GM12891 (cell line): ENCODE measurements at regions not wholly inside any gene's neighbourhood (a gene's known extent, or its start where the extent isn't known, plus 50 kb on each side); places are given as distances from the start of the nearest gene placed in this dataset.
A peak's percentile ranks its signal among the peaks of the same experiment; 100 is the strongest.

Experiments used
- DNase-seq: peaks from one replicate; pipeline ENCODE4 v3.0.0; 2011; ENCODE audit warnings: low spot score; ENCODE audit not compliant: insufficient read length
- FAIRE-seq: peaks from 2 replicates; lab custom pipeline; 2011; peaks lifted over from hg19 to GRCh38; lab: Jason Lieb, UNC
- PAX5 ChIP-seq: IDR thresholded peaks from 2 replicates; pipeline ENCODE4 v1.6.1; 2011; ENCODE audit warnings: low read length, moderate library complexity, mild to moderate bottlenecking; ENCODE audit not compliant: insufficient read depth, severe bottlenecking
- POLR2A ChIP-seq: IDR thresholded peaks from 2 replicates; pipeline ENCODE4 v1.6.1; 2011; ENCODE audit warnings: low read depth, low read length, control low read depth
- POLR2AphosphoS5 ChIP-seq: IDR thresholded peaks from 2 replicates; pipeline ENCODE4 v1.6.1; 2011; ENCODE audit warnings: low read depth, low read length, control low read depth
- POU2F2 ChIP-seq: IDR thresholded peaks from 2 replicates; pipeline ENCODE4 v1.6.1; 2011; ENCODE audit warnings: low read depth, mild to moderate bottlenecking, control low read depth, low read length, moderate library complexity
- SPI1 ChIP-seq: IDR thresholded peaks from 2 replicates; pipeline ENCODE4 v1.6.1; 2011; ENCODE audit warnings: low read depth, low read length, control low read depth
- TAF1 ChIP-seq: IDR thresholded peaks from 2 replicates; pipeline ENCODE4 v1.6.1; 2011; ENCODE audit warnings: low read depth, low read length, control low read depth

GRCh38 chr22:22815397-22816170, 72.0 kb upstream of the IGLL5 start:
- no peak for TF ChIP-seq POLR2A
- no peak for TF ChIP-seq TAF1
- TF ChIP-seq PAX5: no peak
- TF ChIP-seq SPI1: no peak
- no peak for TF ChIP-seq POU2F2
- TF ChIP-seq POLR2AphosphoS5: no peak
- FAIRE-seq (peak; percentile 28), DNase-seq (no peak)

DNA sequence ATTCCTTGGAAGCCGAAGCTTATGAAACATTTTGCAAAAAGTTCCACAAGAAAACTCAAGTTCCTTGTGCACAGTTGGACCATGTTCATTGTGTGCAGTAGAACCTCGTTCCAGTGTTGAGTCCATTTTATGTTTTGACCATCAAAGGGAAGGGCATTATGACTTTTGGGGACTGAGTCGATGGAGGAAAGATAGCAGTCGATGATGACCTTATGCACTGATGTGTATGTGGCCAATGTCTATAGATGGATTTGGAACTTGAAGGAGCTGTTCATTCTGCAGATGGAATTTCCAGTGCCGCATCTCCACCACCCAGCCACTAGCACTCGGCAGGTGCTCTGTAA, 71.5 kb upstream of the IGLL5 start:
- no peak for TF ChIP-seq POLR2A
- no peak for TF ChIP-seq POLR2AphosphoS5
- no peak for TF ChIP-seq POU2F2
- TF ChIP-seq SPI1: no peak
- TF ChIP-seq TAF1: no peak
- TF ChIP-seq PAX5: no peak
- peak; percentile 35 for FAIRE-seq
- no peak for DNase-seq

GRCh38 chr22:22816766-22817410, 70.7 kb upstream of the IGLL5 start:
- no peak for DNase-seq
- TF ChIP-seq POLR2AphosphoS5: no peak
- TF ChIP-seq PAX5: no peak
- TF ChIP-seq POLR2A: no peak
- TF ChIP-seq POU2F2: no peak
- TF ChIP-seq TAF1: no peak
- TF ChIP-seq SPI1: no peak

DNA sequence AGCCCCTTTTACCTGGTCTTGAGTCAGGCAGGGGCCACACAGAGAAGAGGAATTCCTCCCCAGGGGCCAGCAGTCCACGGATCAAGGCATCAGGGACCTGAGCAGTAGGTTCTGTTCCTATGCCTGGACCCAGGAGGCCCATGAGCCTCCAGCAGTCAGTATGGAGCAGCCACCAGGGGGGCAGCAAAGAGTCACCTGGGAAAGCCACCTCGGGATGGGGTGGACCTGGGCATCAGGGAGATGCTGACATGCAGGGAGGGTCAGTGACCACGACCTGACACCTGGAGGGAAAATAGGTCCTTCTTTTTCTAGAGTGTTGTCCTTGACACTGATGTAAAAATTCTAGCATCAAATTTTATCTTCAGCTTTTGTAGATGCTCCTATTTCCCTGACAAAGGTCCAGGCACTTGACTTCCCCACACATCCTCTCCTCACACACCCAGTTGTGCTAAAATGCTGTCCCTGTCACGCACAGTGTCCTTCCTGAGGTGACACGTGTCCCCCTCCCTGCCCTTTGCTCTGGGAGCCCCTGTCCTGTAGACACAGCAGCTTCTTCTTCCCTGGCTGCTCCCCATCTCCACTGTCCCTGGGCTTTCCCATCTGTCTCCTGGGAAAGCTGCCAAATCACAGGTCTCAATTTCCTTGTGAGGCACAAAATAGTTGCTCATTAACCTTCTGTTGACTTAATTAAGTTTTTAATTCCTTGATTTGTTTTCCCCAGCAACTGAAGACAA, 70.0 kb upstream of the IGLL5 start:
- FAIRE-seq (no peak), DNase-seq (no peak)
- TF ChIP-seq POU2F2: no peak
- no peak for TF ChIP-seq POLR2A
- no peak for TF ChIP-seq SPI1
- TF ChIP-seq POLR2AphosphoS5: no peak
- TF ChIP-seq TAF1: no peak
- no peak for TF ChIP-seq PAX5

More at GRCh38 chr22:22816766-22817410, 70.7 kb upstream of the IGLL5 start:
- FAIRE-seq: peak; percentile 57

- no peak for TF ChIP-seq POU2F2
- FAIRE-seq (peak; percentile 50), DNase-seq (no peak)
These were observed 69.4 kb upstream of the IGLL5 start for GRCh38 chr22:22818202-22818538.

DNA sequence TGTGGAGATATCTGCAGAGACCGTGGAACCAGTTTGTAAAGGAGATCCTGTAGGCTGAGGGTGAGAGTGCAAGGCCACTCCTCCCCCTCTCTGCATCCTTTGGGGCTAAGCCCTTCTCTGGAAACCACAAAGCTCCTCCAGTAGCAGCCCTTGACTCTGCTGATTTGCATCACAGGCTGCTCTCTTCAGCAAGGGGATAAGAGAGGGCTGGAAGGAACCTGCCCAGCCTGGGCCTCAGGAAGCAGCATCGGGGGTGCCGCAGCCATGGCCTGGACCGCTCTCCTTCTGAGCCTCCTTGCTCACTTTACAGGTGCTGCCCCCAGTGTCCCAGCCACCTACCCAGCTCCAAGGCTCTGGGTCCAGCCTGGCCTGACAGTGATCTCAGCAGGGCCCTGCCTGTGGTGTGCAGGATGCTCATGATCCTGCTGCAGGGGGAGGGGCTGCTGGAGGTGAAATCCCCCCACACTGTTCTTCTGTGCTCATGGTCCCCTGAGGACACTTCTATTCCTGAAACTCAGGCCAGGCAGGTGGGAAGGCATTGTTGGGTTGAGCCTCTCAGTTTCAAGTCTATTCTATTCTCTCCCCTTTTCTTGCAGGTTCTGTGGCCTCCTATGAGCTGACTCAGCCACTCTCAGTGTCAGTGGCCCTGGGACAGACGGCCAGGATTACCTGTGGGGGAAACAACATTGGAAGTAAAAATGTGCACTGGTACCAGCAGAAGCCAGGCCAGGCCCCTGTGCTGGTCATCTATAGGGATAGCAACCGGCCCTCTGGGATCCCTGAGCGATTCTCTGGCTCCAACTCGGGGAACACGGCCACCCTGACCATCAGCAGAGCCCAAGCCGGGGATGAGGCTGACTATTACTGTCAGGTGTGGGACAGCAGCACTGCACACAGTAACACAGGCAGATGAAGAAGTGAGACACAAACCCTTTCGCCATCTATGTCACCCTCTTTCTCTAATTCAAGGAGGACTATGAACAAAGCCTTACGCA, 68.5 kb upstream of the IGLL5 start:
- FAIRE-seq: peak; percentile 96
- TF ChIP-seq PAX5 (no peak), POU2F2 (peak; percentile 61)

GRCh38 chr22:22820076-22820475, 67.5 kb upstream of the IGLL5 start:
- no peak for TF ChIP-seq TAF1
- TF ChIP-seq SPI1: no peak
- TF ChIP-seq POLR2AphosphoS5: no peak
- TF ChIP-seq POU2F2: no peak
- no peak for TF ChIP-seq PAX5
- TF ChIP-seq POLR2A: no peak
- DNase-seq: no peak
- FAIRE-seq: peak; percentile 64

More for the DNA sequence above, 68.5 kb upstream of the IGLL5 start:
- peak; percentile 54 for DNase-seq

DNA sequence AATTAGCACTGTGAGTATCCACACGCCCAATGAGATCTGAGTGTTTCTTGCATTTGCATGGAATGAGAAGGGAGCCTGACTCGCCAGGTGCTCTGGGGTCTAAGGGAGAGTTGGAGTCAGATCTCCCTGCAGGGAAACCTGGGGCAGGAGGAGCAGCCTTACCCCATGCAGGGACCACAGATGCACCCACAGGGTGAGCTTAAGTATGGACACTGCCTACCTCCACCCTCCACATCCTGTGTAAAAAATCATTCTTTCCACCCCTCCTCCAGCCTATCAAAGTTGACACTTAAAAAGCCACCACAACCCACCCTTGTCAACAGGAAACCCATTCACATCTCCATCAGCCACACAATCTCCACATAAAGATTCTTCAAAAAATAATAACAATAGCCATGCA, 67.0 kb upstream of the IGLL5 start:
- no peak for DNase-seq
- TF ChIP-seq SPI1 (no peak), TAF1 (no peak), PAX5 (no peak)
- FAIRE-seq: peak; percentile 43

DNA sequence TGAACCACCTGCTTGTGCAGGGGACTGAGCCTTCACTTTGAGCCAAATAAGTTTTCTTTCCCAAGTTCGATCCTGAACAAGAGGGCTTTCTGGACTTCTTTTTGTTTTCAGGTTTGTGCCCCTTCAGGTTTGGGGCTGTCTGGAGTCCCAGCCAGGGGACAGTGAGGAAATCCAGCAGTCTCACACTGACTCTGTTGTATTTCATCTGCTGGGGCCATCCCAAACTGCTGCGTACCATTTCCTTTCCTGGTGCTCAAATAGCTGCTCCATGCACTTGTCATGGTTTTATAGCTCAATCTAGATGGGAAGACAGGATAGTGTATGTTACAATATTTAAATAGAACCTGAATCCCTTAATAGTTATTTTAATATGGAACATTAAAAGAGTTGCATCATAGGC, 66.3 kb upstream of the IGLL5 start:
- TF ChIP-seq POLR2AphosphoS5 (no peak), SPI1 (no peak)
- FAIRE-seq (peak; percentile 26), DNase-seq (no peak)
